ENCODE measurements at regions not wholly inside any gene's neighbourhood (a gene's known extent, or its start where the extent isn't known, plus 50 kb on each side); places are given as distances from the start of the nearest gene placed in this dataset.

DNA sequence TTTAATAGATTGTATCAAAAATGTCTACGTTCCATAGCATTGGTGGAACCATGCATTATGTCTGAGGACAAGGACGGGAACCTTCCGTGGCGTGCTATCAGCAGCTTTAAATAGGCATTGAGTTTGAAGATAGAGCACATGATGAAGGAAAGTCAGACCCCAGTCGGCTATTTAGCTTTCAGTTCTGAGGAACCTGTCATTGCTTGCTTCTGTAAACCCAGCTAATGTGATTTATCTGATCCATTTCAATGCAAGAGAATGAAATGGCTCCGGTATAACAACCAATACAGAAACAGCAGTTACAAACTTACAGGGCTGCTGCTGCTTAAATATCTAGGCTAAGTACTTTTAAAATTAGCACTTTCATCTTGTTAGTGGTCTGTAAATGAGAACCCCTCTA is 503.3 kb downstream of the RNF144A start:
- no peaks in the 10 kb centered on the region for H3K9me3 ChIP-seq (replicated peaks; ENCODE audit: insufficient read depth, low read length)
- DNase-seq = no peak
- no peaks in the 10 kb centered on the region for H3K36me3 ChIP-seq (replicated peaks; ENCODE audit: insufficient read depth, low read length)
- H2AFZ ChIP-seq (ENCODE audit: low read length) = no peak overlapping the region
- no peak overlapping the region for H3K27ac ChIP-seq (ENCODE audit: low read length)
- no peaks in the 10 kb centered on the region for H3K9me2 ChIP-seq (replicated peaks; ENCODE audit: insufficient read depth, low read length)
- H3K4me3 ChIP-seq (ENCODE audit: low read length) = no peak overlapping the region
- H3K4me1 ChIP-seq (ENCODE audit: low read length) = no peaks in the 10 kb centered on the region
- TF ChIP-seq EZH2phosphoT487 (IDR thresholded peaks at IDR 0.05; ENCODE audit: low read length) (no peak), EZH2 (optimal IDR thresholded peaks at IDR 0.05; ENCODE audit: low read depth, low read length) (no peak)
- TF ChIP-seq, protein P1, sequence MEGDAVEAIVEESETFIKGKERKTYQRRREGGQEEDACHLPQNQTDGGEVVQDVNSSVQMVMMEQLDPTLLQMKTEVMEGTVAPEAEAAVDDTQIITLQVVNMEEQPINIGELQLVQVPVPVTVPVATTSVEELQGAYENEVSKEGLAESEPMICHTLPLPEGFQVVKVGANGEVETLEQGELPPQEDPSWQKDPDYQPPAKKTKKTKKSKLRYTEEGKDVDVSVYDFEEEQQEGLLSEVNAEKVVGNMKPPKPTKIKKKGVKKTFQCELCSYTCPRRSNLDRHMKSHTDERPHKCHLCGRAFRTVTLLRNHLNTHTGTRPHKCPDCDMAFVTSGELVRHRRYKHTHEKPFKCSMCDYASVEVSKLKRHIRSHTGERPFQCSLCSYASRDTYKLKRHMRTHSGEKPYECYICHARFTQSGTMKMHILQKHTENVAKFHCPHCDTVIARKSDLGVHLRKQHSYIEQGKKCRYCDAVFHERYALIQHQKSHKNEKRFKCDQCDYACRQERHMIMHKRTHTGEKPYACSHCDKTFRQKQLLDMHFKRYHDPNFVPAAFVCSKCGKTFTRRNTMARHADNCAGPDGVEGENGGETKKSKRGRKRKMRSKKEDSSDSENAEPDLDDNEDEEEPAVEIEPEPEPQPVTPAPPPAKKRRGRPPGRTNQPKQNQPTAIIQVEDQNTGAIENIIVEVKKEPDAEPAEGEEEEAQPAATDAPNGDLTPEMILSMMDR (IDR thresholded peaks at IDR 0.05; ENCODE audit: low read length) = no peak
- no peak overlapping the region for H3K9ac ChIP-seq (ENCODE audit: low read length)
- no peaks in the 10 kb centered on the region for H3F3A ChIP-seq (ENCODE audit: insufficient read depth, low read length)
- H4K20me1 ChIP-seq (ENCODE audit: insufficient read depth, low read length) = no peaks in the 10 kb centered on the region
- no peaks in the 10 kb centered on the region for H3K27me3 ChIP-seq (replicated peaks; ENCODE audit: insufficient read depth, low read length)
- no peak overlapping the region for H3K4me2 ChIP-seq (ENCODE audit: low read depth, low read length)
- H3K79me2 ChIP-seq (ENCODE audit: low read length) = no peaks in the 10 kb centered on the region

DNA sequence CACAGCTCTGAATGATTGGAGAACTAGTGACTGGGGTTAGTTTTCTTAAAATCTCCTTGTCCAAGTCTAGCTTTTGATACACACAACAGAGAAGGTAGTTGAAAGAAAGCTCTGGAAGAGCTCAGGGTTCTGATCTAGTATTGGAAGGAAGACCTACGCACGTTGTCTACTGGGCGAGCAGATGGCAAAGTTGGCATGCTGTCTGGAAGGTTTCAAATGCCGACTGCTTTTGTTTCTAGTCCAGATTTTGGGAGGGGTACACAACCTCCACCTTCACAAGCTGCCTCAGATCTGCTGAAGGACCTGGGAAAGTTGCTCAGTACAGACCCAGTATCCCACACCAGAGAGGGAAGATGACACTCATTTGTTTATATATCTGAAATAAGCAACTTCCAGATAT is 507.3 kb downstream of the RNF144A start:
- DNase-seq = no peak

DNA sequence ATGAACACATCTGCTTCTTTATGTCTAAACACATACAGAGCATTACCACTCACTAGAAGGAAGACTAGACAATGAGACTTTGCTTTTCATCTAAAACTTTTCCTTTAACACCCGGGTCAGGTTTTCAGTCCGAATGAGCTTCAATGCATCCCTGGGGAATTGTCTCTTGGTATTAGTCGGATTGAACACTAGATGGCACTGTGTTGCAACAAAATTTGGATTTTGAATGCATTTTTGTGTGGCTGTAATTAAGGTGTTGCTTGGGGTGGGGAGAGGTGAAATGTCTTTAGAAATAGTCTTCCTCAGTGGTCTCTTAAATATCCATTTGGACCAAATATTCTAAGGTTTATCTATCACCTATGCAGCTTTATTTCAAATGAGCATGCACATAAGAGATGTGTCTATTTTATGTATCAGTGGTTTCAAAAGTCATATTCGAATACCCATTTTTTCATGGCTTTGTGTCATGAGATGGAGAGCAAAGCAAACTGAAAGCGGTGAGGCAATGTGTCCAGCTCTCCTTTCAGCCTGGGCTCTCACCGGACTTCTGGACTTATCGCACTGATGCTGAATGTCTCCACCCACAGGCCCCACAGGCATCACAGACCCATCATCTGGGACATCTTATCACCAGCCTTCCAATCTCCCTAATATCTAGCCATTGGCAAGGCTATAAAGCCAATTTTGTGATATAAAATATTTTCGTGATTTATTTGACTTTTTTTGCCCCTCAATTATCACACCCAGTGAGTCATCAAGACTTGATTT is 510.3 kb downstream of the RNF144A start:
- H3K36me3 ChIP-seq (replicated peaks; ENCODE audit: insufficient read depth, low read length) = no peaks in the 10 kb centered on the region

More for the DNA sequence above, 507.3 kb downstream of the RNF144A start:
- H3K4me1 ChIP-seq (ENCODE audit: low read length) = no peaks in the 10 kb centered on the region
- no peaks in the 10 kb centered on the region for H3K9me2 ChIP-seq (replicated peaks; ENCODE audit: insufficient read depth, low read length)
- H3K79me2 ChIP-seq (ENCODE audit: low read length) = no peaks in the 10 kb centered on the region
- H3K9me3 ChIP-seq (replicated peaks; ENCODE audit: insufficient read depth, low read length) = no peaks in the 10 kb centered on the region
- no peaks in the 10 kb centered on the region for H4K20me1 ChIP-seq (ENCODE audit: insufficient read depth, low read length)
- no peaks in the 10 kb centered on the region for H3F3A ChIP-seq (ENCODE audit: insufficient read depth, low read length)
- no peak overlapping the region for H3K27ac ChIP-seq (ENCODE audit: low read length)
- H2AFZ ChIP-seq (ENCODE audit: low read length) = no peak overlapping the region
- H3K36me3 ChIP-seq (replicated peaks; ENCODE audit: insufficient read depth, low read length) = no peaks in the 10 kb centered on the region
- TF ChIP-seq EZH2phosphoT487 (IDR thresholded peaks at IDR 0.05; ENCODE audit: low read length) = no peak
- TF ChIP-seq EZH2 (optimal IDR thresholded peaks at IDR 0.05; ENCODE audit: low read depth, low read length) = no peak
- TF ChIP-seq, protein P1 (IDR thresholded peaks at IDR 0.05; ENCODE audit: low read length) = no peak
- H3K9ac ChIP-seq (ENCODE audit: low read length) = no peak overlapping the region
- no peak overlapping the region for H3K4me2 ChIP-seq (ENCODE audit: low read depth, low read length)
- H3K27me3 ChIP-seq (replicated peaks; ENCODE audit: insufficient read depth, low read length) = no peaks in the 10 kb centered on the region
- H3K4me3 ChIP-seq (ENCODE audit: low read length) = no peak overlapping the region

More for the DNA sequence above, 510.3 kb downstream of the RNF144A start:
- Histone ChIP-seq H3F3A (ENCODE audit: insufficient read depth, low read length) (no peaks in the 10 kb centered on the region), H3K4me1 (ENCODE audit: low read length) (no peaks in the 10 kb centered on the region), H3K4me2 (ENCODE audit: low read depth, low read length) (no peak overlapping the region), H3K4me3 (ENCODE audit: low read length) (no peak overlapping the region), H3K27ac (ENCODE audit: low read length) (no peak overlapping the region), H3K27me3 (replicated peaks; ENCODE audit: insufficient read depth, low read length) (no peaks in the 10 kb centered on the region), H3K9me3 (replicated peaks; ENCODE audit: insufficient read depth, low read length) (no peaks in the 10 kb centered on the region), H3K79me2 (ENCODE audit: low read length) (no peaks in the 10 kb centered on the region), H2AFZ (ENCODE audit: low read length) (no peak overlapping the region), H3K9me2 (replicated peaks; ENCODE audit: insufficient read depth, low read length) (no peaks in the 10 kb centered on the region), H3K9ac (ENCODE audit: low read length) (no peak overlapping the region), H4K20me1 (ENCODE audit: insufficient read depth, low read length) (no peaks in the 10 kb centered on the region)
- TF ChIP-seq, protein P1 (IDR thresholded peaks at IDR 0.05; ENCODE audit: low read length) = peak; percentile 63
- TF ChIP-seq EZH2 (optimal IDR thresholded peaks at IDR 0.05; ENCODE audit: low read depth, low read length) = no peak
- no peak for TF ChIP-seq EZH2phosphoT487 (IDR thresholded peaks at IDR 0.05; ENCODE audit: low read length)
- DNase-seq = peak; percentile 65
